HFFc6 (cell line): ENCODE measurements at regions not wholly inside any gene's neighbourhood (a gene's known extent, or its start where the extent isn't known, plus 50 kb on each side); places are given as distances from the start of the nearest gene placed in this dataset.

Experiments used
- DNase-seq: peaks from one replicate; pipeline ENCODE4 v3.0.0-alpha.2; 2018
- H3K27ac Mint-ChIP-seq: 2 replicates; pipeline ENCODE4 v1.8.0; 2020; ENCODE audit warnings: mild to moderate bottlenecking, mixed read lengths
- H3K27me3 Mint-ChIP-seq: 2 replicates; pipeline ENCODE4 v1.8.0; 2021; ENCODE audit warnings: mild to moderate bottlenecking, moderate library complexity, mixed read lengths; ENCODE audit not compliant: insufficient read depth
- H3K36me3 Mint-ChIP-seq: 2 replicates; pipeline ENCODE4 v1.8.0; 2021; ENCODE audit warnings: low read depth, mixed read lengths
- H3K4me1 Mint-ChIP-seq: 2 replicates; pipeline ENCODE4 v1.8.0; 2020; ENCODE audit warnings: low read depth, mixed read lengths
- H3K4me3 Mint-ChIP-seq: 2 replicates; pipeline ENCODE4 v1.8.0; 2020; ENCODE audit warnings: mild to moderate bottlenecking, moderate library complexity, mixed read lengths
- H3K9me3 Mint-ChIP-seq: 2 replicates; pipeline ENCODE4 v1.8.0; 2020; ENCODE audit warnings: mild to moderate bottlenecking, mixed read lengths
- CTCF ChIP-seq: fragments of 200-600 bp; sonication (generic); IDR thresholded peaks from 2 replicates; pipeline ENCODE4 v1.5.0; 2021; ENCODE audit warnings: antibody characterized with exemption, mild to moderate bottlenecking

DNA sequence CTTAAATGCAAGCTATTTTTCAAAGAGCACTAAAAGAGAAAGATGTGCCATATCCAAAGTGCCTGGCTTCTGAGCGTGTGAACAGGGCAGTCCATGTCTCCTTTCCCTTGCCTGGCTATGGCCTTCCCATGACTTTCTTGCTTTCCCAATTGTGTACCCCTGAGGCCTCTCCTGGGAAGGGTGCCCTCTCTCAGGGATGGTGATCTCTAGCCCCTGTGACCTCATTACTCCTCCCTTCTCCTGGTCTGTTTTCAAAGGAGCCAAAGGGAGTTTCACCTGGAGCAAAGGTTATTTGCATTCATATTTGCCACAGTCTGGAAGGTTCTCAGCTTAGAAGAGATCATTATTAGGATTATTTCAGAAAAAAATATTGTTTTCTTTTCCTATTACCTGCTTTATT is 429.4 kb upstream of the TMTC1 start:
- H3K4me1 Mint-ChIP-seq = no peaks in the 10 kb centered on the region
- TF ChIP-seq CTCF = no peak
- H3K27me3 Mint-ChIP-seq = no peaks in the 10 kb centered on the region
- no peak overlapping the region for H3K4me3 Mint-ChIP-seq
- H3K9me3 Mint-ChIP-seq = peaks cover 20% of the 10 kb centered on the region
- H3K36me3 Mint-ChIP-seq = no peaks in the 10 kb centered on the region
- DNase-seq = no peak
- no peak overlapping the region for H3K27ac Mint-ChIP-seq

DNA sequence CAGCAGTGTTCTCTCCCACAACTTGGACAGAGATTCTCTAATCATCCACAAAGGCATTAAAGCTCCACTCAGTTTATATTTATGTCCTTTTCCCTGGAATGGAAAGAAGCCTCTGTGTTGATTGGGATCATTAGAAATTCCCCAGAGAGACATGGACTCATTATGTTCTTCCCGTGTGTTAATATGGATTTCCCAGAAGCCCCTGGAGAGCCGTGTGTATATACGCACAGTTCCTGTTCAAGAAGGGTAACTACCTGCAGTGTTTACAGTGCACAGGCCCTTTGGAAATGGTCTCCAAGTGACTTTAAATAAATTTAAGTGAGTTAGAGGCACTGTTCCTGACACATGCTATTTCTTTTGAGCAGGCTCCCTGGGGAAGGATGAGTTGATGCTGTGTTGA is 428.0 kb upstream of the TMTC1 start:
- TF ChIP-seq CTCF = no peak
- no peaks in the 10 kb centered on the region for H3K4me1 Mint-ChIP-seq

DNA sequence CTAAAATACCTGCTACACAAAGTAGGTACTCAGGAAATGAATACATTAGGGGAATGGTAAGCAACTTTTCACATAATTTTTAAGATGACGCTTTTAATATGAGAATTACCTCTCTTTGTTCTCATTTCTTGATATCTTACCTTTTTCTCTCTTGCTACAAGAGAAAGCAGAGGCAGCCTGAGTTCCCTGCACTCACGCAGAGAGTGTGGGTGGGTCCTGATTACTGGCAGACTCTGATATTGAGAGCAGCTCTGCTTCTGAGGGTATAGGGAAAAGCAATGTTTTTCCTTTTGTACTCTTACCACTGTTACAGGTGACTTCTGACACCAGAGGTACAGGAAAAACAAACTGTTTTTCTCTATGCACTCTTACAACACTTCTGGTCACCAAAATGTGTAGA is 420.2 kb upstream of the TMTC1 start:
- DNase-seq = no peak
- no peak overlapping the region for H3K27ac Mint-ChIP-seq
- TF ChIP-seq CTCF = no peak
- peaks cover 15% of the 10 kb centered on the region for H3K9me3 Mint-ChIP-seq
- no peaks in the 10 kb centered on the region for H3K4me1 Mint-ChIP-seq
- H3K4me3 Mint-ChIP-seq = no peak overlapping the region
- no peaks in the 10 kb centered on the region for H3K27me3 Mint-ChIP-seq
- H3K36me3 Mint-ChIP-seq = no peaks in the 10 kb centered on the region

More for the DNA sequence above, 428.0 kb upstream of the TMTC1 start:
- no peak for DNase-seq
- peaks cover 20% of the 10 kb centered on the region for H3K9me3 Mint-ChIP-seq
- H3K27me3 Mint-ChIP-seq = no peaks in the 10 kb centered on the region
- no peak overlapping the region for H3K27ac Mint-ChIP-seq
- H3K36me3 Mint-ChIP-seq = no peaks in the 10 kb centered on the region
- H3K4me3 Mint-ChIP-seq = no peak overlapping the region

GRCh38 chr12:30202521-30203254 is 418.9 kb upstream of the TMTC1 start:
- H3K4me3 Mint-ChIP-seq = no peak overlapping the region
- no peaks in the 10 kb centered on the region for H3K27me3 Mint-ChIP-seq

DNA sequence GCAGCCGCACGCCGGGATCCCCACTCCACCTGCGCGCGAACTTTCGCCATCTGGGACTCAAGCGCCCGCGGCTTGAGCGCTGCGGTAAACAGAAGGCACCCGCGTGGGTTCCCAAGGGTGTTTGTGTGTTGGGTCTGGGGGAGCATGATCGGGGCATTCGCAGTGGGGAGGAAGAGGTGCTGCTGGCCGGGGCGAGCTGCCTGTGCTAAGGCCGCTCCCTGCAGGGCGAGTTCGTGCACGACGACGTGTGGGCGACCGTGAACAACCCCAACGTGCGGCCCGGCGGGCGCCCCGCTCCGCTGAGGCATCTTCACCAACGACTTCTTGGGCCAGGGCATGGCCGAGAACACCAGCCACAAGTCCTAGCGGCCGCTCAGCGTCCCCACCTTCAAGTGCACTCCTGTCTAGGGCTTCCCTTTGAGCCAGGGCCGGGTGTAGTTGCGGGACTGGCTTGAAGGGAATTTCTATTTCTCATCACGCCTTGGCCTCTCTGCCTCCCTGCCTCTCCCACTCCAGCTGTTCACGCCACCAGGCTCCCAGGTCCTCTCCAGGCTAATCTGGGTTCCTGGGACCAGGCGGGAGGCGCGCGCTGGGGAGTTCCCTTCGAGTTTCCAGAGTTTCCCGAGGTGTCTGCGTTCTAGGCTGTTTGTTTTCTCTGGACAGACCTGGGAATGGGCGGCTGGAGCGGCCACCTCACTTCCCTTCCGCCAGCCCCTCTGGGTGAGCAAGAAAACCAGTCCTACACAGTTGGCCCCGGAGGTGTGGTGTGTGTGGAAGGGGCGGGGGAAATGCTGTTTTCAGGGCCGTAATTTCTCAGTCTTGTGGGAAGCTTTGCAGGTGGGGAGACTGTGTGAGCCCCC is 417.8 kb upstream of the TMTC1 start:
- H3K27me3 Mint-ChIP-seq = no peaks in the 10 kb centered on the region
- no peak for DNase-seq
- H3K4me1 Mint-ChIP-seq = no peaks in the 10 kb centered on the region
- no peak overlapping the region for H3K27ac Mint-ChIP-seq
- TF ChIP-seq CTCF = no peak
- no peaks in the 10 kb centered on the region for H3K36me3 Mint-ChIP-seq
- peaks cover 15% of the 10 kb centered on the region for H3K9me3 Mint-ChIP-seq
- H3K4me3 Mint-ChIP-seq = no peak overlapping the region

More at GRCh38 chr12:30202521-30203254, 418.9 kb upstream of the TMTC1 start:
- H3K36me3 Mint-ChIP-seq = no peaks in the 10 kb centered on the region
- no peak overlapping the region for H3K27ac Mint-ChIP-seq
- no peaks in the 10 kb centered on the region for H3K4me1 Mint-ChIP-seq
- H3K9me3 Mint-ChIP-seq = peaks cover 15% of the 10 kb centered on the region
- TF ChIP-seq CTCF = no peak
- DNase-seq = no peak
